ENCODE measurements at regions not wholly inside any gene's neighbourhood (a gene's known extent, or its start where the extent isn't known, plus 50 kb on each side); places are given as distances from the start of the nearest gene placed in this dataset.

- H3K4me3 Mint-ChIP-seq (ENCODE audit: unreplicated experiment): no peak overlapping the region
- POLR2A ChIA-PET: no interaction called here
- CTCF ChIA-PET: no interaction called here
Measured at GRCh38 chr7:128188396-128189230, 52.5 kb upstream of the LEP start.

GRCh38 chr7:128189231-128189930 lies 51.7 kb upstream of the LEP start:
- H3K36me3 ChIP-seq (ENCODE audit: control insufficient read depth, insufficient read depth, low read length): no peaks in the 10 kb centered on the region
- Mint-ChIP-seq H3K4me3 (ENCODE audit: unreplicated experiment) (no peak overlapping the region), H3K9me3 (ENCODE audit: unreplicated experiment) (peaks cover 14% of the 10 kb centered on the region), H3K27ac (ENCODE audit: unreplicated experiment) (no peak overlapping the region), H3K27me3 (ENCODE audit: insufficient read depth, unreplicated experiment) (peaks cover 18% of the 10 kb centered on the region), H3K36me3 (ENCODE audit: insufficient read depth, unreplicated experiment) (no peaks in the 10 kb centered on the region), H3K4me1 (ENCODE audit: low read depth, unreplicated experiment) (no peaks in the 10 kb centered on the region)
- TF ChIP-seq CTCF (IDR thresholded peaks at IDR 0.05; ENCODE audit: insufficient read depth in 1 of 2, low read depth in 1 of 2, low read length in 1 of 2, severe bottlenecking in 1 of 2, unreplicated experiment in 1 of 2): no peak
- H3K4me3 ChIP-seq (ENCODE audit: low read depth, low read length): no peak overlapping the region
- no peaks in the 10 kb centered on the region for H3K4me1 ChIP-seq
- CTCF ChIA-PET: no interaction called here
- H3K27me3 ChIP-seq (replicated peaks; ENCODE audit: control insufficient read depth, insufficient read depth, low read length): no peaks in the 10 kb centered on the region; the same call in 1 of the 2 replicates
- peak in 1 of 2 experiments; percentile 15 for DNase-seq
- POLR2A ChIA-PET: no interaction called here
- intact Hi-C loops (cut with micrococcal nuclease; ENCODE audit: unreplicated experiment): no loop called here
- no TSS peak for BruUV-seq (replicated peaks)
- H3K9me3 ChIP-seq: 0 out of 2 replicates have a peak, but pooled peaks cover under 1% of the 10 kb centered on the region

More at GRCh38 chr7:128188396-128189230, 52.5 kb upstream of the LEP start:
- Histone ChIP-seq H3K9me3 (no peaks in the 10 kb centered on the region), H3K4me3 (ENCODE audit: low read depth, low read length) (no peak overlapping the region), H3K4me1 (no peaks in the 10 kb centered on the region), H3K36me3 (ENCODE audit: control insufficient read depth, insufficient read depth, low read length) (no peaks in the 10 kb centered on the region), H3K27me3 (replicated peaks; ENCODE audit: control insufficient read depth, insufficient read depth, low read length) (no peaks in the 10 kb centered on the region; the same call in 1 of the 2 replicates)
- no TSS peak for BruUV-seq (replicated peaks)
- H3K36me3 Mint-ChIP-seq (ENCODE audit: insufficient read depth, unreplicated experiment): no peaks in the 10 kb centered on the region
- peaks cover 6% of the 10 kb centered on the region for H3K9me3 Mint-ChIP-seq (ENCODE audit: unreplicated experiment)
- peaks cover 25% of the 10 kb centered on the region for H3K27me3 Mint-ChIP-seq (ENCODE audit: insufficient read depth, unreplicated experiment)
- H3K27ac Mint-ChIP-seq (ENCODE audit: unreplicated experiment): no peak overlapping the region
- H3K4me1 Mint-ChIP-seq (ENCODE audit: low read depth, unreplicated experiment): no peaks in the 10 kb centered on the region
- TF ChIP-seq CTCF (IDR thresholded peaks at IDR 0.05; ENCODE audit: insufficient read depth in 1 of 2, low read depth in 1 of 2, low read length in 1 of 2, severe bottlenecking in 1 of 2, unreplicated experiment in 1 of 2): no peak
- intact Hi-C loops (cut with micrococcal nuclease; ENCODE audit: unreplicated experiment): no loop called here
- DNase-seq: peak in 1 of 2 experiments; percentile 6

- Histone ChIP-seq H3K4me3 (ENCODE audit: low read depth, low read length) (no peak overlapping the region), H3K27me3 (replicated peaks; ENCODE audit: control insufficient read depth, insufficient read depth, low read length) (no peaks in the 10 kb centered on the region; the same call in 1 of the 2 replicates), H3K4me1 (no peaks in the 10 kb centered on the region), H3K36me3 (ENCODE audit: control insufficient read depth, insufficient read depth, low read length) (no peaks in the 10 kb centered on the region), H3K9me3 (peaks cover 9% of the 10 kb centered on the region)
- no peak for DNase-seq
- ChIA-PET CTCF (no interaction called here), POLR2A (no interaction called here)
- no peak overlapping the region for H3K27ac Mint-ChIP-seq (ENCODE audit: unreplicated experiment)
- H3K36me3 Mint-ChIP-seq (ENCODE audit: insufficient read depth, unreplicated experiment): no peaks in the 10 kb centered on the region
- no TSS peak for BruUV-seq (replicated peaks)
- H3K4me1 Mint-ChIP-seq (ENCODE audit: low read depth, unreplicated experiment): no peaks in the 10 kb centered on the region
- peaks cover 18% of the 10 kb centered on the region for H3K27me3 Mint-ChIP-seq (ENCODE audit: insufficient read depth, unreplicated experiment)
- peaks cover 22% of the 10 kb centered on the region for H3K9me3 Mint-ChIP-seq (ENCODE audit: unreplicated experiment)
- TF ChIP-seq CTCF (IDR thresholded peaks at IDR 0.05; ENCODE audit: insufficient read depth in 1 of 2, low read depth in 1 of 2, low read length in 1 of 2, severe bottlenecking in 1 of 2, unreplicated experiment in 1 of 2): no peak
- H3K4me3 Mint-ChIP-seq (ENCODE audit: unreplicated experiment): no peak overlapping the region
- intact Hi-C loops (cut with micrococcal nuclease; ENCODE audit: unreplicated experiment): no loop called here
Measured at GRCh38 chr7:128190051-128190647, 50.9 kb upstream of the LEP start.

Data from Caco-2 (cell line).